ENCODE measurements at regions not wholly inside any gene's neighbourhood (a gene's known extent, or its start where the extent isn't known, plus 50 kb on each side); places are given as distances from the start of the nearest gene placed in this dataset.

DNA sequence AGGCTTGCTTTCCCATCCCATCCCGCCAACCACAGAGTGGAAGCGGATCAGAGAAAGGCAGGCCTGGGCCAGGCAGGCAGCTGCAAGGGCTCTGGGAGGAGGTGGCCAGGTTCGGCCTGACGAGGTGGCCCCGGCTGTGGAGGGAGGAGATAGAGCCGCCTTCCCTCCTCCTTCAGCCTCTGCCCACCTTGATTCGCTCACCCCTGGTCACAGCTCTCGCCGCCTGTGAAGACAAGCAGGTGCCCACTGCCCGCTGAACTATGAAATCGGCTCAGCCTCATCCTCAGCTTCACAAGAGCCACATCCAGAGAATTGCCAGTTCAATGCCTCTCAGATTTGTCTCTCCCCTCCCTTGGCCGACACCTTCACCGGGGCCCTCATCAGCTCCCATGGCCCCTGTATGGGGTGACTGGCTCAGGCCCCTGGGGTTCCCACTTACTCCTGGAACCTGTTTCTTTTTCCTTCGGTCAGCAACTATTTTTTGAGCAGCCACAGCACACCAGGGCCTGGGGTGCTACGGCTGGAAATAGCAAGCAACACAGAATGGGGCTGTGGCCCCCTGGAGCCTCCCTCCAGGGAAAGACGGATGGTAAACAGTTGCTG, 80.0 kb upstream of the CHST15 start:
- H3K27me3 ChIP-seq = peaks cover 0 to 5% (median 0%) of the 10 kb centered on the region in 7 donors
- no peaks in the 10 kb centered on the region for H3K36me3 ChIP-seq
- no peaks in the 10 kb centered on the region for H3K9me3 ChIP-seq
- intact Hi-C loops (cut with DNase I) = no loop called here
- H3K4me1 ChIP-seq = peaks cover 0 to 6% (median 0%) of the 10 kb centered on the region in 9 donors
- ATAC-seq = no peak
- H3K4me3 ChIP-seq = no peak overlapping the region
- 88 to 92% methylated on average over 16 of the region's 16 CpGs for WGBS, 2 donors
- TF ChIP-seq, protein P1, sequence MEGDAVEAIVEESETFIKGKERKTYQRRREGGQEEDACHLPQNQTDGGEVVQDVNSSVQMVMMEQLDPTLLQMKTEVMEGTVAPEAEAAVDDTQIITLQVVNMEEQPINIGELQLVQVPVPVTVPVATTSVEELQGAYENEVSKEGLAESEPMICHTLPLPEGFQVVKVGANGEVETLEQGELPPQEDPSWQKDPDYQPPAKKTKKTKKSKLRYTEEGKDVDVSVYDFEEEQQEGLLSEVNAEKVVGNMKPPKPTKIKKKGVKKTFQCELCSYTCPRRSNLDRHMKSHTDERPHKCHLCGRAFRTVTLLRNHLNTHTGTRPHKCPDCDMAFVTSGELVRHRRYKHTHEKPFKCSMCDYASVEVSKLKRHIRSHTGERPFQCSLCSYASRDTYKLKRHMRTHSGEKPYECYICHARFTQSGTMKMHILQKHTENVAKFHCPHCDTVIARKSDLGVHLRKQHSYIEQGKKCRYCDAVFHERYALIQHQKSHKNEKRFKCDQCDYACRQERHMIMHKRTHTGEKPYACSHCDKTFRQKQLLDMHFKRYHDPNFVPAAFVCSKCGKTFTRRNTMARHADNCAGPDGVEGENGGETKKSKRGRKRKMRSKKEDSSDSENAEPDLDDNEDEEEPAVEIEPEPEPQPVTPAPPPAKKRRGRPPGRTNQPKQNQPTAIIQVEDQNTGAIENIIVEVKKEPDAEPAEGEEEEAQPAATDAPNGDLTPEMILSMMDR (IDR thresholded peaks at IDR 0.05) = no peak
- DNase-seq = no peak
- H3K27ac ChIP-seq = no peak overlapping the region

- Histone ChIP-seq H3K4me1 (peaks cover 0 to 6% (median 0%) of the 10 kb centered on the region in 9 donors), H3K27me3 (peaks cover 0 to 5% (median 0%) of the 10 kb centered on the region in 7 donors), H3K27ac (no peak overlapping the region), H3K9me3 (no peaks in the 10 kb centered on the region), H3K36me3 (no peaks in the 10 kb centered on the region), H3K4me3 (no peak overlapping the region)
- ATAC-seq (no peak), DNase-seq (no peak)
- TF ChIP-seq, protein P1 (IDR thresholded peaks at IDR 0.05) = no peak
- intact Hi-C loops (cut with DNase I) = no loop called here
- 75 to 80% methylated on average over 19 of the region's 19 CpGs for WGBS, 2 donors
Measured at GRCh38 chr10:124172181-124172916, 79.0 kb upstream of the CHST15 start.

DNA sequence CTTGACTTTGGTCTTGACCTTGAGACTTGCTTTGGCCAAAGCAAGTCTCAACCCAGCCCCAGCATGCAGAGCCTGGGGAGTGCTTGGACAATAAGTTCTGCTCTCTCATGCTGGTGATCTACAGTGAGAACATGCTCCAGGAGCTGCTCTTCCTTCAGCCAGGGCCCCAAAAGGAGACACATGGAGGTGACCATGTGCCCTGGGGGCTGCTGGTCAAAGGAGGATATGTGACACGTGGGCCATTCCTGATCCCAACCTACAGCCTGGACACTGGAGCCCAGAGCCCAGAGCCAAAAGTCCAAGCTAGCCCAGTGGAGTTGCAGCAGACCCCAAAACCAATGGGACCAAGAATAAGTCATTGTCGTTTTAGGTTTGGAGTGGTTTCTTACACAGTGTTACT, 78.2 kb upstream of the CHST15 start:
- DNase-seq = no peak
- H3K36me3 ChIP-seq = no peaks in the 10 kb centered on the region
- no peak for ATAC-seq
- H3K4me3 ChIP-seq = no peak overlapping the region
- no peak overlapping the region for H3K27ac ChIP-seq
- peaks cover 0 to 5% (median 0%) of the 10 kb centered on the region in 7 donors for H3K27me3 ChIP-seq
- WGBS, 2 donors = 89 to 96% methylated on average over 2 of the region's 2 CpGs
- peaks cover 0 to under 1% (median 0%) of the 10 kb centered on the region in 9 donors for H3K4me1 ChIP-seq
- TF ChIP-seq, protein P1 (IDR thresholded peaks at IDR 0.05) = no peak
- intact Hi-C loops (cut with DNase I) = no loop called here
- H3K9me3 ChIP-seq = no peaks in the 10 kb centered on the region

DNA sequence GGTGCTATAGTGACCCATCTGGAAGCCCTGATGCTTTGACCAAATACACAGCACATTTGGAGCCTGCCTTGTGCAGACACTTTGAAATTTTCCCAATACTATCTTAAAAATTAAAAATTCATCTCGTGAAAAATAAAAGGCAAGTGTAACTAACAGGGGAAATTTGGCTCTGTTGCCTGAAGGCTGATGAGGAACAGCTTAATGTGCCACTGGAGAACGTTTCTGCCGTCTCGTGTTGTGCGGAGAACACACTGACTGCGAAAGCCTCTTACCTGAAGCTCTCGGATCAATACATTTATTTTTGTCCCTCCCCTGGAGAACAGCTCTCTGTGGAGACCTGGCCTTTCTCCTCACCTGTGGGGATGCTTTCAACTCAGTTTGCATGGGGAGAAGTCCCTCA, 77.2 kb upstream of the CHST15 start:
- H3K9me3 ChIP-seq = no peaks in the 10 kb centered on the region

More for the DNA sequence above, 77.2 kb upstream of the CHST15 start:
- DNase-seq (no peak), ATAC-seq (no peak)
- WGBS, 2 donors = 91 to 92% methylated on average over 7 of the region's 7 CpGs
- intact Hi-C loops (cut with DNase I) = no loop called here
- no peak overlapping the region for H3K4me3 ChIP-seq
- H3K4me1 ChIP-seq = no peaks in the 10 kb centered on the region
- H3K27me3 ChIP-seq = peaks cover 0 to 5% (median 0%) of the 10 kb centered on the region in 7 donors
- H3K36me3 ChIP-seq = no peaks in the 10 kb centered on the region
- no peak overlapping the region for H3K27ac ChIP-seq
- TF ChIP-seq, protein P1 (IDR thresholded peaks at IDR 0.05) = no peak

All from heart right ventricle (tissue), 16 donors.